ENCODE measurements at regions not wholly inside any gene's neighbourhood (a gene's known extent, or its start where the extent isn't known, plus 50 kb on each side); places are given as distances from the start of the nearest gene placed in this dataset.

GRCh38 chr7:50209461-50210135 is 94.9 kb upstream of the IKZF1 start:
- DNase-seq (ENCODE audit: low spot score) = no peak

GRCh38 chr7:50208378-50208982 is 96.0 kb upstream of the IKZF1 start:
- no peak for DNase-seq (ENCODE audit: low spot score)

DNA sequence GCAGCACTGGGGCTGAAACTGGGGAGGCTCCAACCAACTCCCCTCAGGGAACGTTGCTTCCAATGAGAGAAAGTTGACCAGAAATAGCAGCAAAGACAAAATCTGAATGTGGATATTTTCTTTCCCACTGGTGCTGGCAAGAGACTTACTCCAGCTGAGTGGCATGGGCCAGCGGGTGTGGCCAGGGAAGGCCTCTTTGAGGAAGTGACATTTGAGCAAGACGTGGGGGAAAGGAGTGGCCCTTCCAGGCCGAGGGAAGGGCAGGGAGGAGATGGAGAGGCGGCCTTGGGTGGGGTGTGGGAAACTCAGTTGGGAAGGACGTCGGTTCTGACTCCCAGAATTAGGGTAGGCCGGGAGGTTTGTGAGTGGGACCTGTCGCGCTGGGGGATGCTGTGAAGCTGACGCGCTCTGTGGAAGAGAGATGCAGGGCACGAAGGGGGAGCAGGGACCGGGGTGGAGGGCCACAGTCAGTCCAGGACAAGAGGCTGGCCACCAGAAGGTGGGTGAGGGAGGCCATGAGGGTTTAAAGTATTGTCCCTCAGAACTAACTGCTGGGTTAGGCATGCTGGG is 96.7 kb upstream of the IKZF1 start:
- no peak for DNase-seq (ENCODE audit: low spot score)

GRCh38 chr7:50207251-50207564 is 97.3 kb upstream of the IKZF1 start:
- no peak for DNase-seq (ENCODE audit: low spot score)

DNA sequence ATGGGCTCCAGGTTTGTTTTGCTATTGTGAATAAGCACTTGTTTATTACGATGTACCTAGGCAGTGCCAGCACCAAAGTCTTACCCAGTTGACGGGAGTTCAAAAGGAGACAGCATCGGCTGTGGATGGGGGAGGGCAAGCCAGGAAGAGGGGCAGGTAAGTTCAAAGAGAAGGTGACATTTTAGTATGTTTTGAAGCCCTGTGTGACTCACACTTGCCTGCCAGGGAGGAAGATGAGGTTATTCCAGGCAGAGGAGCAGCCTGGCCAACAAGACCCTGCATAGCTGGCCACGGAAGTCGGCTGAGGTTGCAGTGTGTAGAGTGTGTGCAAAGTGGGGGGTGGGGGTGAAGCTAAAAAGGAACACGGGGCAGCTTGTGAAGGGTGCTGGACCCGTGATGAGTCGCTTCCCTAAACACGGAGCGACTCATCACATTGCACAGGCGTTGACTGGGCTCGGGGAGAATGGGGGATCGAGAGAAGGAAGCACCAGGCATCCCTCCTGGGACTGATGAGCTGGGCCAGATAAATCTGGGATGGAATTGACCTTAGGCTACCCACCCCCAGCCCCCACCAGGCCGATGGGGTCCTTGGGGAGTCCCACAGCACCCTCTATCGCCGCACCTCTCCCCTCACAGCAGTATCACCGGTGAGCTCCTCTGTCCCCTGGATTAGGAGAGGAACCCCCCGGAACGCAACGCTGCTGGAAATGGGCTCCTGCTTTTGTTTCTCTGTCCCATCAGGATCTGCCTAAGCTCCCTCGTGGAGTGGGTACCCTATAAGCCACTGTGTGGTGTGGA is 97.9 kb upstream of the IKZF1 start:
- no peak for DNase-seq (ENCODE audit: low spot score)

GRCh38 chr7:50205011-50205410 is 99.5 kb upstream of the IKZF1 start:
- DNase-seq (ENCODE audit: low spot score) = no peak

GRCh38 chr7:50204581-50204980 is 99.9 kb upstream of the IKZF1 start:
- peak; percentile 14 for DNase-seq (ENCODE audit: low spot score)

DNA sequence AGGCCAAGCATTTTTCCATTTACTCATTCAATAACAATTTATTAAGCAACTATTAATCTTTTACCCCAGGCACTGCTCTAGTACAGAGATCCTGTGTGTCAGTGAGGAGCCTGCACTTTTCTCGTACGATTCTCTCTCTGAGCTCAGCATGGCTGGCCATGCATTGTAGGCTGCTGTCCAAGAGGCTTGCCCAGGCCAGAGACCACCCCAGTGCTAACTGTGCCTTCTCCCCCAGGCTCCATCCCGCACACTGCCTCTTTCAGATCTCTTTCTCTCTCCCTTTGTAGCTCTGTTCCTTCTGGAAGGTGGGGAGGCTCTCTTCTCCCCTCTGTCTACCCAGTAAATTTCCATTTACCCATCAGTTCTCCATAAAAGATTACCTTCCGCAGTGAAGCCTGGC is 101.0 kb upstream of the IKZF1 start:
- DNase-seq (ENCODE audit: low spot score) = no peak

GRCh38 chr7:50202052-50202555 is 102.4 kb upstream of the IKZF1 start:
- no peak for DNase-seq (ENCODE audit: low spot score)

GRCh38 chr7:50199824-50200223 is 104.7 kb upstream of the IKZF1 start:
- no peak for DNase-seq (ENCODE audit: low spot score)

GRCh38 chr7:50197549-50197948 is 104.5 kb upstream of the ZPBP start:
- DNase-seq (ENCODE audit: low spot score) = no peak

GRCh38 chr7:50196719-50197118 is 103.7 kb upstream of the ZPBP start:
- DNase-seq (ENCODE audit: low spot score) = no peak

- DNase-seq (ENCODE audit: low spot score) = no peak
These were observed 97.7 kb upstream of the ZPBP start for GRCh38 chr7:50190776-50191175.

GRCh38 chr7:50189371-50189770 is 96.3 kb upstream of the ZPBP start:
- DNase-seq (ENCODE audit: low spot score) = no peak

GRCh38 chr7:50185951-50186682 is 93.1 kb upstream of the ZPBP start:
- no peak for DNase-seq (ENCODE audit: low spot score)

DNA sequence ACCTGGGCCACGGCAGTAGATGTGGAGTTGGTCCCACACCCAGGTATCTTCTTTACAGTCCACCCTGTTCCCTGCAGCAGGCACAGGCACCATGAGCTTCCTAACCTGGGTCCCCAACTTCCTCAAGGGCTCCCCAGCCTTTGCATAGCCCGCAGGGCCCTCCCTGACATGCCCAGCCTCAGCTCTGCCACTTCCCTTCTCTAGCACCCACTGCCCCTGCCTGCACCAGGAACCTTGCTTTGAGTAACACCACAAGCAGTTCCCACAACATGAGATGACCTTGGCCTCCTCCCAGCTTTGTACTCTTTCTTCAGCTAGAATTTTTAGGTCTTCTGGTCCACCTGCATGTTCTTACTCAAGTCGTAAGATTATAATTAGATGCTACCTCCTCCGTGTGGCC is 92.2 kb upstream of the ZPBP start:
- DNase-seq (ENCODE audit: low spot score) = no peak

DNA sequence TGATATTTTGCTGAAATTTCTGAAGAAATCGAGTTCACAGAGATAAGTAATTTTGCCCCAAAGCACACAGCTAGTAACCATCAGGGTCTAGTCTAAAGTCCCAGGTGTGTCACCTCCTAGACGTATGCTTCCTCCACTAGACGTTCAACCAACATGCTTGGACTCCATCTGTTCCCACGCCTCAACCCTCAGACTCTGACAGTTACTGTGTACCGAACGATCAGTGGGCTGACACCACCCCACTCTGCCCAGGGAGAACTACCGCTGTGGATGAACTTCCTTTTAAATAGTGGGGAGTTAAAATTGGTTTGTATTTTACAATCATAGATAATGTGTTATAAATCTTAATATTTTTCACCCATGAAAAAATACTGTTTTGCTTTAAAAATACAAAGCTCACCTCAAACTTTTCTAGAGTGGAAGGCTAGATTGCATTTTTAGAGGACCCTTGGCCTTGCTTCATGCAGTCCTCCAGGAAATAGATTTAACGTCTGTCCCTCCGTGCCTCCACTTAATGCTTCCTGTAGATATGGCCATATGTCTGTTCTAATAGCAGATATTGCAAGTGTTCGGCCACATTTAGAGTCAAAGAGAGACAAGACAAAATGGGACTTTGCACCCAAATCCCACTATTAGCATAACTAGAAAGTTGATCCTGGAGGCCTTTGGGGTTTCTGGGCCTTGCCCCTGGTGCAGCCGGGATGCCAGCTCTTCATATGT is 91.4 kb upstream of the ZPBP start:
- no peak for DNase-seq (ENCODE audit: low spot score)

DNA sequence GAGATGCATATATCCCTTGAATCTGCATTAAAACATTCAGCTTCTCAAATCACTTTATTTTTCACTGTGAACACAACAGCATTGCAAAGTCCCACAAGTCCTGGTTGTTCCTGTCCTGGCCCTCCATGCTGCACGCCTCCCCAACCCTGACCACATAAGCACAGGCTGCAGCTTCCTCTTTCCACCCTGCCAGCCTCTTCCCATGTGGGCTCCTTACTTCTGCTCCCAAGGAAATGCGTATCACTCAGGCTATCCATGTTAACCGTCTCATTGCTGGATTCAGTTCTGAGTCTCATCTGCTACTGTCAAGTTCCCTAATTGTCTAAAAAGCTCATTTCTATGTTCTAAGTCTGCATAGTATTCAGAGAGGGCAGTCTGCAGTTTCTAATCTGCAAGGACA is 89.7 kb upstream of the ZPBP start:
- DNase-seq (ENCODE audit: low spot score) = peak; percentile 19

DNA sequence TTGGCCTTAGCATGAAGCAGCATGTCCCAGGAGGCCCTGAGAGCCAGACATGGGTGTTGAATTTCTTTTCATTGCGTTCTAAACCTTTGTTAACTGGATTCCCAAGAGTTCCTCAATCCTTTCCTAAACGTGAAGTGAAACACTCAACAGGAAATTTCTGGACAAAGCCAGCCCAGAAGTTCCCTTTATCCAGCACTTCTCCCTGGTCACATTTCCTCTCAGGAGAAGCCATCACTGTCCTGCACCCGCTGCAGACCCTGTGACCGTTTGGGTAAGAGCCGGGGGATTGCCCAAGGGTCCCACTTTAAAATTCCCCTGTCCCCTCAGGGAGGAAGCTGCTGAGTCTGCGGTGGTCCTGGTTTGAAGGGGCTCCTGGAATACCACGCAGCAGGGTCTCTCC is 88.0 kb upstream of the ZPBP start:
- no peak for DNase-seq (ENCODE audit: low spot score)

DNA sequence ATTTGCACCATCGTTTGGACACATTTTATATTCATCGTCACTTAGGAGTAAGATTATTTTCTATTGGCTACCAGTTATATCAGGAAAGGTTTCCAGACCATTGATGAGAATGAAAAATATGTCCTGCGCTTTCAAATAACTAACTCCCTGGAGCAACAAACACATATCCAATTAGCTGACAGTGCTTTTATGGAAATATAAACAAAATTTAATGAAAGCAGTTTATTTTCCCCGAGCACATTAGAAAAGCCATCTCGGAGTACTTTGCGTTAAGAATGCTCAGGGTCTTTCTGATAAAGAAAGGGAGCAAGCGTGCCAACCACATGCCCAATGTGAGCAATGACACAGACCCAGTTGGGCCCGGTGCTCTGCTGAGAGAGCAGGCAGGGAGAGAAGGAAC is 85.1 kb upstream of the ZPBP start:
- DNase-seq (ENCODE audit: low spot score) = no peak

- DNase-seq (ENCODE audit: low spot score) = no peak
These were observed 81.9 kb upstream of the ZPBP start for GRCh38 chr7:50174948-50175347.

All from umbilical cord (tissue), 1 donor.